ENCODE measurements at regions not wholly inside any gene's neighbourhood (a gene's known extent, or its start where the extent isn't known, plus 50 kb on each side); places are given as distances from the start of the nearest gene placed in this dataset.

DNA sequence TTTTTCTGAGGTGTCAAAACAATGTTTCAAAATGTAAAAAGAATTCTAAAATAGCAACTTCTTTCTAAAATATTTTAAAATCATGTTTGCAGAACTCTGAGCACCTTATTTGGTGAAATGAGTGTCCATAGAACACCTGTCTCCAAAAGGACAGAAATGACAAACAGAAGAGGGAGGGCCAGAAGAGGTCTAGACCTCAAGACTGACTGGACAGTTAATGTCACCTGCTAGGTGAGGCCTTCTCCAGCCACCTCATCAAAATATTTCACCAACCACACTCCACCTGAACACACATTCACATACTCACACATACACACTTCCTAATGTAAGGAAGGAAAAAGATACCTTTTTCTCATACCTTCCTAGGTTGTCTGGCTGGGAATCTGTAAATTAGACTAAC lies 147.8 kb upstream of the PLEKHA5 start:
- TF ChIP-seq CTCF (conservative IDR thresholded peaks at IDR 0.05; ENCODE audit: low read depth, low read length) = no peak
- no peak for TF ChIP-seq EZH2 (IDR thresholded peaks at IDR 0.05; ENCODE audit: low read length, unreplicated experiment)
- TF ChIP-seq EZH2phosphoT487 (IDR thresholded peaks at IDR 0.05; ENCODE audit: borderline replicate concordance, low read length) = no peak

Measured in PC-3 (cell line).